ENCODE measurements at regions not wholly inside any gene's neighbourhood (a gene's known extent, or its start where the extent isn't known, plus 50 kb on each side); places are given as distances from the start of the nearest gene placed in this dataset.

- TF ChIP-seq CTCF (IDR thresholded peaks at IDR 0.05) (no peak), POLR2A (IDR thresholded peaks at IDR 0.05) (no peak), EP300 (IDR thresholded peaks at IDR 0.05) (no peak)
- intact Hi-C loops (cut with DNase I) = no loop called here
- H3K27me3 ChIP-seq = no peaks in the 10 kb centered on the region
- no peaks in the 10 kb centered on the region for H3K9me3 ChIP-seq
- no peak overlapping the region for H3K27ac ChIP-seq
- H3K4me1 ChIP-seq (ENCODE audit: insufficient read depth) = no peaks in the 10 kb centered on the region
- DNase-seq = no peak
- no peak overlapping the region for H3K4me3 ChIP-seq
- WGBS, 3 donors = 40 to 46% (median 41%) methylated on average over 4 of the region's 4 CpGs
- H3K36me3 ChIP-seq = no peaks in the 10 kb centered on the region
Observed at GRCh38 chrX:120749141-120749846, 119.4 kb upstream of the C1GALT1C1 start.

DNA sequence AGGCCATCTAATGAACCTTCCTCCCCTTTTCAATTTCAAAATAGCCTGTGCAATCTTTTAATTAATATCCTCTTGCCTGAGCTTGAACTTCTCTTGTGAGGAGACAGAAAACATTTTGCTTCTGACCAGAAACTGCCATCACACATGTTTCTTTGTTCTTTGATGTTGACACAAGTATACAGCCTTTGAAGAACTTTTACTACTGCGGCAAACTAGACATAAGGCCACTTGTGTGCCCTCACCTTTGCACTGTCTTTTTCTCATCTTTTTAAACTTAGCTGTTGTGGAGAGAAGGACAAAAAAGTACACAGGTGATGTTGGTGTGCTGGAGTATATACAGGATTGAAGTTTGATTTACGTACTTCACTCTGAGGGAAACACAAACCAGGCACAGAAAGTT lies 116.3 kb upstream of the C1GALT1C1 start:
- intact Hi-C loops (cut with DNase I) = no loop called here
- 82 to 86% (median 85%) methylated on average over 2 of the region's 2 CpGs for WGBS, 3 donors
- TF ChIP-seq POLR2A (IDR thresholded peaks at IDR 0.05) = no peak
- no peak for TF ChIP-seq CTCF (IDR thresholded peaks at IDR 0.05)
- no peaks in the 10 kb centered on the region for H3K4me1 ChIP-seq (ENCODE audit: insufficient read depth)
- no peaks in the 10 kb centered on the region for H3K9me3 ChIP-seq
- H3K4me3 ChIP-seq = no peak overlapping the region
- H3K36me3 ChIP-seq = no peaks in the 10 kb centered on the region
- H3K27ac ChIP-seq = no peak overlapping the region
- DNase-seq = no peak
- H3K27me3 ChIP-seq = no peaks in the 10 kb centered on the region

GRCh38 chrX:120742946-120743665 lies 113.3 kb upstream of the C1GALT1C1 start:
- WGBS, 3 donors = 65 to 70% (median 66%) methylated on average over 5 of the region's 5 CpGs
- Histone ChIP-seq H3K9me3 (no peaks in the 10 kb centered on the region), H3K27me3 (no peaks in the 10 kb centered on the region), H3K4me3 (no peak overlapping the region), H3K4me1 (ENCODE audit: insufficient read depth) (no peaks in the 10 kb centered on the region), H3K27ac (no peak overlapping the region), H3K36me3 (no peaks in the 10 kb centered on the region)
- TF ChIP-seq CTCF (IDR thresholded peaks at IDR 0.05) = no peak
- no peak for TF ChIP-seq EP300 (IDR thresholded peaks at IDR 0.05)
- intact Hi-C loops (cut with DNase I) = no loop called here
- no peak for DNase-seq

GRCh38 chrX:120741452-120741851 lies 111.6 kb upstream of the C1GALT1C1 start:
- Histone ChIP-seq H3K4me1 (ENCODE audit: insufficient read depth) (no peaks in the 10 kb centered on the region), H3K27me3 (no peaks in the 10 kb centered on the region), H3K36me3 (no peaks in the 10 kb centered on the region), H3K9me3 (no peaks in the 10 kb centered on the region), H3K4me3 (no peak overlapping the region), H3K27ac (no peak overlapping the region)
- 81 to 90% (median 89%) methylated on average over 3 of the region's 3 CpGs for WGBS, 3 donors
- DNase-seq = no peak
- no peak for TF ChIP-seq CTCF (IDR thresholded peaks at IDR 0.05)
- no peak for TF ChIP-seq EP300 (IDR thresholded peaks at IDR 0.05)
- no peak for TF ChIP-seq POLR2A (IDR thresholded peaks at IDR 0.05)
- intact Hi-C loops (cut with DNase I) = no loop called here
